NAMALWA (cell line): ENCODE measurements at regions not wholly inside any gene's neighbourhood (a gene's known extent, or its start where the extent isn't known, plus 50 kb on each side); places are given as distances from the start of the nearest gene placed in this dataset.

Source experiments
- DNase-seq: peaks from one replicate; pipeline ENCODE4 v3.0.0-alpha.2; 2015; ENCODE audit warnings: low spot score

DNA sequence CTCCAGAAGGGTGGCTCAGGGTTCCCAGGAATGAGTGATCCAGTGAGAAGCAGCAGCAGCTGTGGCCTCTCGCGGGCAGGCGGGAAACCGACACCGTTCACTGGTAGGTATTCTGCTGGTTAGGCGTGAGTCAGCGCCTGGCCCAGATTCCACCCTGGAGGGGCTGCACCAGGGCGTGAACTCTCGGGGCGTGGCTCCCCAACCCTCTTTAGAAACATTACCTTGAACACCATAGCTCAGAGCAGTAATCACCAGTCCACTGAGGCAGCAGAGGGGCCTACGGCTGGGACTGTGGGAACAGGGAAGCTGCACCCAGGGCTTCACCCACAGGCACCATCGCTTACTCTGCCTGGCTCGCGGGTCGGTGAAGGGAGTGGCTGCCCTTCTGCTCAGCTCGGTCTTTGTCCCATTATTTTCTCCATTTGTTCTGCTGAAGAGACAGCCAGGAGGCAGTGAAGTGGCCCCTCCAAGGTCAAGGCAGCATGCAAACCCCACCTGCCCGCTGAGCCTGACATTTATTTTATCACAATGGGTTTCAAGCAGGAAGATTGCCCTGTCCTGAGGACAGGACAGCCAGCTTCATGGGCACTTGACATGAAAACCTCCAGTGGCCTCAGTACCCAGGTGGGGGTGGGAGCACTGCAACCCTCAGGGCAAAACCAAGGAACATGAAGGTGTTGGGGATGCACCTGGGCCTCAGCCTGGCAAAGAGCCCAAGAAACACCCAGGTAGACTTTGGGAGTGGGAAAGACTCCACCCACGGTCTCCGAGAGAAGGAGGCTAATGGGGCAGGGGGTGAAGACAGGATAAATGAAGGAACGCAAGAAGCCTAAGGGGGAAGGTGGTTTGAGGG is 51.0 kb upstream of the CD93 start:
- DNase-seq: no peak

DNA sequence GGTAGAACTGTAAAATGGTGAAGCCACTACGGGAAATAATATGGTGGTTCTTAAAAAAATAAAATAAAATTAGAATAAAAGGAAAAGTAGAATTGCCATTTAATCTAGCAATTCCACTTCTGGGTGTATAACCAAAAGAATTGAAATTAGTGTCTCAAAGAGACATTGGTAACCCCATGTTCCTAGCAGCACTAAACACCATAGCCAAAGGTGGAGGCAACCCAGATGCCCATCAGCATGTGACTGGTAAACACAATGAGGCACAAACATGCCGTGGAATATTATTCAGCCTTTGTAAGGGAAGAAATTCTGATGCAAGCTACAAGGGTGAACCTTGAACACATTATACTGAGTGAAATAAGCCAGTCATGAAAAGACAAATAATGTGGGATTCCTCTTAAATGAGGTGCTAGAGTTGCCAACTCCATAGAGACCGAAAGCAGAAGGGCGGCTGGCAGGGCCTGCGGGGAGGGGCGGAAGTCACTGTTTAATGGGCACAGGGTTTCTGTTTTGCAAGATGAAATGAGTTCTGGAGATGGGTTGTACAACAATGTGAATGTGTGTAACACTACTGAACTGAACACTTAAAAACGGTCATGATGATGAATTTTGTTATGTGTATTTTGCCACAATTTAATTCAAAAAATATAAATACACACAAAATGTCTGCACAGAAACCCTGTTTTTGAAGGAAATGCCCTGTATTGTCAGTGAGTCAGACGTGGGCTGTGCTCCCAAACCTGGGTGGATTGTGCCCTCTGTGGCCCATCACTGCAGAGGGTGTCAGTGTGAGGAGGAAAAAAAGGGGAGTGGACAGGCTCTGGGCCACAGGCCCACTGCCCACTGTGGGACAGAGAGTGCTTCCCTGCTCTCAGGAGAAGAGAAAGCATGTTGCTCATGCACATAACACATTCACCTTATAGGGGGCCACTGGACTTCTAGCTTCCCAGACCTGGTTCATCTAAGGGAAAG is 49.6 kb upstream of the CD93 start:
- DNase-seq: no peak
